Colonic mucosa (tissue), 4 donors: ENCODE measurements at regions not wholly inside any gene's neighbourhood (a gene's known extent, or its start where the extent isn't known, plus 50 kb on each side); places are given as distances from the start of the nearest gene placed in this dataset.
"Not testable (repeated sequence)": the region's sequence is repeated elsewhere in the genome, so short reads cannot be mapped to it uniquely, and the experiment has no call there.

Experiments used
- DNase-seq: peaks from one replicate; pipeline ENCODE4 v3.0.0-alpha.2; 2020
- H3K27ac ChIP-seq: fragments of 200-600 bp; one replicate; pipeline ENCODE4 v1.8.0; 2021
- H3K27me3 ChIP-seq: fragments of 200-600 bp; one replicate; pipeline ENCODE4 v1.8.0; 2021
- H3K36me3 ChIP-seq: fragments of 200-600 bp; one replicate; pipeline ENCODE4 v1.8.0; 2021
- H3K4me1 ChIP-seq: fragments of 200-600 bp; one replicate; pipeline ENCODE4 v1.8.0; 2021; ENCODE audit warnings: mild to moderate bottlenecking
- H3K4me3 ChIP-seq: fragments of 200-600 bp; one replicate; pipeline ENCODE4 v1.8.0; 2021
- H3K9ac ChIP-seq, 2 donors: one replicate each; pipeline ENCODE4 v1.7.0; 2013; ENCODE audit warnings: control low read depth in 2 of 2, low read depth in 2 of 2, low read length in 2 of 2
- H3K9me3 ChIP-seq: fragments of 200-600 bp; one replicate; pipeline ENCODE4 v1.8.0; 2021
- intact Hi-C: fragments of 100-400 bp; cut with DNase I; formaldehyde crosslinking; loops from one replicate; pipeline ENCODE4 v1.14.1; 2022
- TF ChIP-seq, protein P1 (sequence below): fragments of 200-600 bp; IDR thresholded peaks from one replicate; pipeline ENCODE4 v1.8.0; 2022; ENCODE audit warnings: antibody characterized with exemption, mild to moderate bottlenecking
- donor health status: healthy.
- donor health status: DM: no; HTN: no; CAD: no.
- donor health status: DM: no; HTN: no; CAD: no.

DNA sequence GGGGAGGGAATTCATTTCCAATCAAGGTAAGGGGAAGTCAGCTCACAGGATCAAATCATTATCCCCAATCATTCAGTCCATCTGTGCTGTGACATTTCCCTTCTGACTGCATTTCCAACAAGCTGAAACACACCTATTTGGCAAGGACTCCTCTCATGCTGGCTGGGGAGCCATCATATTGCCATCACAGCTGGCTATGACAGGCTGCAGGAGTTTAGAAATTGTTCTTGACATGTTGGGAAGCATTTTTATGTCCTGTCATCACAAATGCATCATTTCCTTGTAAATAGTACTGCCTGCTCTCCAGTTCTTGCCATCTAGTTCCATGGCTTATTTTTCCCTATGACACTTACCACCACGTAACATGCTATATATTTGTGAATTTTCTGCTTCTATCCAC is 113.9 kb upstream of the TMEM170B start:
- H3K36me3 ChIP-seq: no peaks in the 10 kb centered on the region
- H3K27me3 ChIP-seq: no peaks in the 10 kb centered on the region
- H3K4me3 ChIP-seq: no peak overlapping the region
- no peak overlapping the region for H3K27ac ChIP-seq
- H3K9ac ChIP-seq: no peak overlapping the region
- H3K9me3 ChIP-seq: no peaks in the 10 kb centered on the region
- H3K4me1 ChIP-seq: no peaks in the 10 kb centered on the region
- DNase-seq: no peak
- TF ChIP-seq, protein P1, sequence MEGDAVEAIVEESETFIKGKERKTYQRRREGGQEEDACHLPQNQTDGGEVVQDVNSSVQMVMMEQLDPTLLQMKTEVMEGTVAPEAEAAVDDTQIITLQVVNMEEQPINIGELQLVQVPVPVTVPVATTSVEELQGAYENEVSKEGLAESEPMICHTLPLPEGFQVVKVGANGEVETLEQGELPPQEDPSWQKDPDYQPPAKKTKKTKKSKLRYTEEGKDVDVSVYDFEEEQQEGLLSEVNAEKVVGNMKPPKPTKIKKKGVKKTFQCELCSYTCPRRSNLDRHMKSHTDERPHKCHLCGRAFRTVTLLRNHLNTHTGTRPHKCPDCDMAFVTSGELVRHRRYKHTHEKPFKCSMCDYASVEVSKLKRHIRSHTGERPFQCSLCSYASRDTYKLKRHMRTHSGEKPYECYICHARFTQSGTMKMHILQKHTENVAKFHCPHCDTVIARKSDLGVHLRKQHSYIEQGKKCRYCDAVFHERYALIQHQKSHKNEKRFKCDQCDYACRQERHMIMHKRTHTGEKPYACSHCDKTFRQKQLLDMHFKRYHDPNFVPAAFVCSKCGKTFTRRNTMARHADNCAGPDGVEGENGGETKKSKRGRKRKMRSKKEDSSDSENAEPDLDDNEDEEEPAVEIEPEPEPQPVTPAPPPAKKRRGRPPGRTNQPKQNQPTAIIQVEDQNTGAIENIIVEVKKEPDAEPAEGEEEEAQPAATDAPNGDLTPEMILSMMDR: no peak
- intact Hi-C loops: no loop called here

DNA sequence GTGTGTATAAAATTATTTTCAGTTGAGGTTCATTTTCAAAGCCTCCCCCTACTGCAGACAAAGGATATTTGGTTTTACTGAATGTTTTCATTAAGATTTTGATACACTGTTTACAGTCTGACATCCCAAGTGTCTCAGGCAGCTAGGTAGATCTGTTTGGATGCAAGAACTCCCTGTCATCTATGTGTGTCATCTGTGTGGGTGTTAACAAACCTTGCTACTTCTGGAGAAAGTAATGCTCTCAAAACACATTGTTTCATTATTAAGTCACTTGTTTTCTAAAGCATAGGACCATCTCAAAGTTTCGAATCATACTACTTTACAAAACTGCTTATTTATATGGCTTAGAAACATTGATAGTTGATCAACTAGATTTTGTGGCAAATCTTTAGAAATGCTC is 114.5 kb upstream of the TMEM170B start:
- Histone ChIP-seq H3K9ac (no peak overlapping the region), H3K36me3 (no peaks in the 10 kb centered on the region), H3K4me1 (no peaks in the 10 kb centered on the region), H3K27me3 (no peaks in the 10 kb centered on the region), H3K9me3 (no peaks in the 10 kb centered on the region), H3K4me3 (no peak overlapping the region), H3K27ac (no peak overlapping the region)
- DNase-seq: no peak
- TF ChIP-seq, protein P1: no peak
- intact Hi-C loops: no loop called here

DNA sequence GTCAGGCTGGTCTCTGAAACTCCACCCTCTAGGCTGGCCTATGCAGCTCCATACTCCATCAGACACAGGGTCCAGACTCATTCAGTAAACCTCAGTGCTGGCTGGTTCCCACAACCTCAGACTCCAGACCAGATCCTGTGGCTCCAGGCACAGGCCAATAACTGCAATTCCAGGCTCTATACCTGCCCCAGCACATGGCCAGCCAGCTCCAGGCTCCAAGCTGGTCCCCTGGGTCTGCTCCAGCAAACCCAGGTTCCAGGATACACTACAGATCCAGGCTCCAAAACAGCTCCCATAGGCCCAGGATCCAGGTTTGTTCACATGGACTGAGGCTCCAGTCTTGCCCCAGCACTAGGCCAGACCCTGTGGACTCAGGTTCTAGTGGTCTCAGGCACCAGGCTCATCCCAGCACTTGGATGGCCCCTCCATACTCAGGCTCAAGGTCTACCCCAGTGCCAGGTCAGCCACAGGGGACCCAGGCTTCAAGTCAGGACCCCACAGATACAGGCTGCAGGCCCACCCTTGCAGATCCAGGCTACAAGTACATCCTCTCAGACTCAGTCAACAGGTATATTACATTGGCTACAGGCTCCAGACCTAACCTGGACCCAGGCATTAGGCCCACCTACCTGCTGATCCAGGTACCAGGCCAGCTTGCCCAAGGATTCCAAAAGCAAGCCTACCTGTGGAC is 117.6 kb upstream of the TMEM170B start:
- no peak for DNase-seq
- no peaks in the 10 kb centered on the region for H3K36me3 ChIP-seq
- H3K27me3 ChIP-seq: no peaks in the 10 kb centered on the region
- H3K9me3 ChIP-seq: no peaks in the 10 kb centered on the region
- intact Hi-C loops: no loop called here
- TF ChIP-seq, protein P1: no peak
- H3K4me1 ChIP-seq: no peaks in the 10 kb centered on the region
- no peak overlapping the region for H3K4me3 ChIP-seq
- no peak overlapping the region for H3K27ac ChIP-seq
- no peak overlapping the region for H3K9ac ChIP-seq

DNA sequence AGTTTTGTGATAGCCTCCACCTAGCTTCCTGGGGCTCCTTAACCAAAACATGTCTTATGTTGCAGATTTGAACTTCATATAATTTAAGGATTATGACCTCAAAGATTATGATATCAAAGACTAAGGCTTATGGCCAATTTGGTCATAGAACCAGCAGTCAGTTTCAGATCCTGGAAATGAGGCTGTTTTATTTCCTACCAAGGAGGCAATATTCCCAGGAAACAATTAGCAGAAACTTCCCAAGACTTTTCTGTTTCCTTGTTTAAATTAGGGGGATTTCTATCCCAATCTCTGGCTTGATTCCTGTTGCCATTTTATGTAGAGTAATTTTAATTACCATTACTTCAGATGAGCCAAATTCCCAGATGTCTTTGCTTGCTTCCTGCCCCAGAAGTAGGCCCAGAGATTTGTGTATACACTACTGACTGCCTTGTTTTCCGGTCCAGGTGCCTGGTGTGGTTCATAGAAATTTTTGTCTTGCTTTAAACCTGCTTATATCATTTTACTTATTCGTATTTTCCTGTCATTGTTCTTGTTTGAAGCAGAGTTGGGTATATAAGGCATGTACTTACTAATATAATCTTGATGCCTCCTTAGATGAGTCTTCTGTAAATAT is 119.2 kb upstream of the TMEM170B start:
- Histone ChIP-seq H3K9me3 (no peaks in the 10 kb centered on the region), H3K4me3 (no peak overlapping the region), H3K27ac (no peak overlapping the region), H3K36me3 (no peaks in the 10 kb centered on the region), H3K4me1 (no peaks in the 10 kb centered on the region), H3K9ac (no peak overlapping the region), H3K27me3 (no peaks in the 10 kb centered on the region)
- TF ChIP-seq, protein P1: no peak
- intact Hi-C loops: no loop called here
- DNase-seq: no peak

DNA sequence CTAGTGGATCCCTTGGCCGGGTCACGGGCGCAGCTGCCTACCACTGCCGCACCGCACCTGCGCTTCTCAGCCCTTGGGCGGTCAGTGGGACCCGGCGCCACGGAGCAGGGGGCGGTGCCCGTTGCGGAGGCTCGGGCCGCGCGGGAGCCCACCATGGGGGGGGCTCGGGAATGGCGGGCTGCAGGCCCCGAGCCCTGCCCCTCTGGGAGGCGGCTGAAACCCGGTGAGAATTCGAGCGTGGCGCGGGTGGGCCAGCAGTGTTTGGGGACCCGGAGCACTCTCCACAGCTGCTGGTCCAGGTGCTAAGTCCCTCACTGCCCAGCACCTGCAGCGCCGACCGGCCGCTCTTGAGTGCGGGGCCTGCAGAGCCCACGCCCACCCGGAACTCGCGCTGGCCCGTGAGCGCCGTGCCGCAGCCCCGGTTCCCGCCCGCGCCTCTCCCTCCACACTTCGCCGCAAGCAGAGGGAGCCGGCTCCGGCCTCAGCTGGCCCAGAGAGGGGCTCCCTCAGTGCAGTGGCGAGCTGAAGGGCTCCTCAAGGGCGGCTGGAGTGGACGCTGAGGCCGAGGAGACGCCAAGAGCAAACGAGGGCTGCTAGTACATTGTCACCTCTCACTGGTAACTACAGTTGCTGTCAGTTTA is 120.5 kb upstream of the TMEM170B start:
- intact Hi-C loops: no loop called here
- Histone ChIP-seq H3K4me3 (no peak overlapping the region), H3K4me1 (no peaks in the 10 kb centered on the region), H3K9me3 (no peaks in the 10 kb centered on the region), H3K27me3 (no peaks in the 10 kb centered on the region), H3K9ac (no peak overlapping the region), H3K27ac (no peak overlapping the region), H3K36me3 (no peaks in the 10 kb centered on the region)
- no peak for DNase-seq
- TF ChIP-seq, protein P1: no peak

DNA sequence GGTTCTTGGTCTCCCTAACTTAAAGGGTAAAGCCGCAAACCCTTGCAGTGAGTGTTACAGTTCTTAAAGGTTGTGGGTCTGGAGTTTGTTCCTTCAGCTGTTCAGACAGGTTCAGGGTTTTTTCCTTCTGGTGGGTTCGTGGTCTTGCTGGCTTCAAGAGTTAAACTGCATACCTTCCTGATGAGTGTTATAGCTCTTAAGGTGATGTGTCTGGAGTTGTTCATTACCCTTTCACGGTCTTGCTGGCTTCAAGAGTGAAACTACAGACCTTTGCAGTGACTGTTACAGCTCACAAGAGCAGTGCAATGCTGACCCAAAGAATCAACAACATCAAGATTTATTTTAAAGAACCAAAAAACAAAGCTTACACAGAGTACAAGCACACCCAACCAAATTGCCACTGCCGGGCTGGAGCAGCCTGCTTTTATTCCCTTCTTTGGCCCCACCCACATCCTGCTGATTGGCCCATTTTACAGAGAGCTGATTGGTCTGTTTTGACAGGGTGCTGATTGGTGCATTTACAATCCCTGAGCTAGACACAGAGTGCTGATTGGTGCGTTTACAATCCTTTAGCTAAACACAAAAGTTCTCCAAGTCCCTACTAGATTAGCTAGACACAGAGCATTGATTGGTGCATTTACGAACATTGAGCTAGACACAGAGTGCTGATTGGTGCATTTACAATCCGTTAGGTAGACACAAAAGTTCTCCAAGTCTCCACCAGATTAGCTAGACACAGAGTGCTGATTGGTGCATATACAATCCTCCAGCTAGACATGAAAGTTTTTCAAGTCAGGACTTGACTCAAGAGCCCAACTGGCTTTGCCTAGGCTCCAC is 121.2 kb upstream of the TMEM170B start:
- H3K36me3 ChIP-seq, H3K9ac ChIP-seq, DNase-seq, H3K9me3 ChIP-seq, H3K4me1 ChIP-seq, H3K27ac ChIP-seq, H3K27me3 ChIP-seq, H3K4me3 ChIP-seq, intact Hi-C loops: not testable (repeated sequence)
